ENCODE measurements at regions not wholly inside any gene's neighbourhood (a gene's known extent, or its start where the extent isn't known, plus 50 kb on each side); places are given as distances from the start of the nearest gene placed in this dataset.
A peak's percentile ranks its signal among the peaks of the same experiment; 100 is the strongest.
"Not testable (repeated sequence)": the region's sequence is repeated elsewhere in the genome, so short reads cannot be mapped to it uniquely, and the experiment has no call there.

GRCh38 chr1:5766996-5767395 lies 225.2 kb downstream of the NPHP4 start:
- not testable (repeated sequence) for H3K36me3 ChIP-seq (ENCODE audit: control insufficient read depth, insufficient read depth, low read length); H3K27me3 ChIP-seq (ENCODE audit: control insufficient read depth, insufficient read depth, low read length); H3K4me3 ChIP-seq (ENCODE audit: low read depth, low read length); H3K9me3 ChIP-seq (ENCODE audit: control insufficient read depth, insufficient read depth, low read length); H3K9ac ChIP-seq (ENCODE audit: low read depth, low read length)
- peak overlapping the region; percentile 53 for H3K27ac ChIP-seq (ENCODE audit: low read depth, low read length)
- H3K4me1 ChIP-seq (ENCODE audit: control insufficient read depth, insufficient read depth, low read length), result peaks cover 34% of the 10 kb centered on the region

GRCh38 chr1:5765997-5766913 lies 226.0 kb downstream of the NPHP4 start:
- H3K27ac ChIP-seq (ENCODE audit: low read depth, low read length), result peak overlapping the region; percentile 20
- H3K27me3 ChIP-seq (ENCODE audit: control insufficient read depth, insufficient read depth, low read length), result no peaks in the 10 kb centered on the region
- H3K36me3 ChIP-seq (ENCODE audit: control insufficient read depth, insufficient read depth, low read length), result no peaks in the 10 kb centered on the region
- H3K4me1 ChIP-seq (ENCODE audit: control insufficient read depth, insufficient read depth, low read length), result peaks cover 34% of the 10 kb centered on the region
- H3K9ac ChIP-seq (ENCODE audit: low read depth, low read length), result no peak overlapping the region
- H3K4me3 ChIP-seq (ENCODE audit: low read depth, low read length), result no peak overlapping the region
- H3K9me3 ChIP-seq (ENCODE audit: control insufficient read depth, insufficient read depth, low read length), result no peaks in the 10 kb centered on the region

- H3K4me1 ChIP-seq (ENCODE audit: control insufficient read depth, insufficient read depth, low read length), result peaks cover 34% of the 10 kb centered on the region
- H3K27me3 ChIP-seq (ENCODE audit: control insufficient read depth, insufficient read depth, low read length), result no peaks in the 10 kb centered on the region
- no peaks in the 10 kb centered on the region; the same call in 1 of the 2 replicates for H3K9me3 ChIP-seq (ENCODE audit: control insufficient read depth, insufficient read depth, low read length)
- H3K4me3 ChIP-seq (ENCODE audit: low read depth, low read length), result no peak overlapping the region
- no peaks in the 10 kb centered on the region for H3K36me3 ChIP-seq (ENCODE audit: control insufficient read depth, insufficient read depth, low read length)
- no peak overlapping the region for H3K27ac ChIP-seq (ENCODE audit: low read depth, low read length)
- H3K9ac ChIP-seq (ENCODE audit: low read depth, low read length), result no peak overlapping the region
These were observed 226.7 kb downstream of the NPHP4 start for GRCh38 chr1:5765483-5765882.

- H3K9me3 ChIP-seq (ENCODE audit: control insufficient read depth, insufficient read depth, low read length), result no peaks in the 10 kb centered on the region; the same call in 1 of the 2 replicates
- H3K27ac ChIP-seq (ENCODE audit: low read depth, low read length), result no peak overlapping the region
- no peaks in the 10 kb centered on the region for H3K27me3 ChIP-seq (ENCODE audit: control insufficient read depth, insufficient read depth, low read length)
- H3K9ac ChIP-seq (ENCODE audit: low read depth, low read length), result no peak overlapping the region
- no peak overlapping the region for H3K4me3 ChIP-seq (ENCODE audit: low read depth, low read length)
- no peaks in the 10 kb centered on the region for H3K36me3 ChIP-seq (ENCODE audit: control insufficient read depth, insufficient read depth, low read length)
- peaks cover 34% of the 10 kb centered on the region for H3K4me1 ChIP-seq (ENCODE audit: control insufficient read depth, insufficient read depth, low read length)
These were observed 227.3 kb downstream of the NPHP4 start for GRCh38 chr1:5764959-5765358.

GRCh38 chr1:5764464-5764863 lies 227.8 kb downstream of the NPHP4 start:
- no peak overlapping the region for H3K27ac ChIP-seq (ENCODE audit: low read depth, low read length)

GRCh38 chr1:5763696-5764370 lies 228.4 kb downstream of the NPHP4 start:
- H3K4me3 ChIP-seq (ENCODE audit: low read depth, low read length), result no peak overlapping the region
- H3K36me3 ChIP-seq (ENCODE audit: control insufficient read depth, insufficient read depth, low read length), result no peaks in the 10 kb centered on the region
- H3K9me3 ChIP-seq (ENCODE audit: control insufficient read depth, insufficient read depth, low read length), result no peaks in the 10 kb centered on the region; the same call in 1 of the 2 replicates
- H3K4me1 ChIP-seq (ENCODE audit: control insufficient read depth, insufficient read depth, low read length), result peaks cover 34% of the 10 kb centered on the region
- H3K27ac ChIP-seq (ENCODE audit: low read depth, low read length), result no peak overlapping the region
- no peak overlapping the region for H3K9ac ChIP-seq (ENCODE audit: low read depth, low read length)
- H3K27me3 ChIP-seq (ENCODE audit: control insufficient read depth, insufficient read depth, low read length), result no peaks in the 10 kb centered on the region

More at GRCh38 chr1:5764464-5764863, 227.8 kb downstream of the NPHP4 start:
- no peaks in the 10 kb centered on the region; the same call in 1 of the 2 replicates for H3K9me3 ChIP-seq (ENCODE audit: control insufficient read depth, insufficient read depth, low read length)
- no peak overlapping the region for H3K4me3 ChIP-seq (ENCODE audit: low read depth, low read length)
- peaks cover 34% of the 10 kb centered on the region for H3K4me1 ChIP-seq (ENCODE audit: control insufficient read depth, insufficient read depth, low read length)
- H3K27me3 ChIP-seq (ENCODE audit: control insufficient read depth, insufficient read depth, low read length), result no peaks in the 10 kb centered on the region
- no peak overlapping the region for H3K9ac ChIP-seq (ENCODE audit: low read depth, low read length)
- no peaks in the 10 kb centered on the region for H3K36me3 ChIP-seq (ENCODE audit: control insufficient read depth, insufficient read depth, low read length)

- no peaks in the 10 kb centered on the region; the same call in 1 of the 2 replicates for H3K9me3 ChIP-seq (ENCODE audit: control insufficient read depth, insufficient read depth, low read length)
- no peak overlapping the region for H3K4me3 ChIP-seq (ENCODE audit: low read depth, low read length)
- H3K9ac ChIP-seq (ENCODE audit: low read depth, low read length), result no peak overlapping the region
- H3K27ac ChIP-seq (ENCODE audit: low read depth, low read length), result no peak overlapping the region
- no peaks in the 10 kb centered on the region for H3K36me3 ChIP-seq (ENCODE audit: control insufficient read depth, insufficient read depth, low read length)
- no peaks in the 10 kb centered on the region for H3K27me3 ChIP-seq (ENCODE audit: control insufficient read depth, insufficient read depth, low read length)
- H3K4me1 ChIP-seq (ENCODE audit: control insufficient read depth, insufficient read depth, low read length), result no peaks in the 10 kb centered on the region
These were observed 233.2 kb downstream of the NPHP4 start for GRCh38 chr1:5758859-5759578.

- Histone ChIP-seq H3K4me3 (ENCODE audit: low read depth, low read length) (no peak overlapping the region), H3K4me1 (ENCODE audit: control insufficient read depth, insufficient read depth, low read length) (no peaks in the 10 kb centered on the region), H3K9me3 (ENCODE audit: control insufficient read depth, insufficient read depth, low read length) (no peaks in the 10 kb centered on the region; the same call in 1 of the 2 replicates), H3K27me3 (ENCODE audit: control insufficient read depth, insufficient read depth, low read length) (no peaks in the 10 kb centered on the region), H3K9ac (ENCODE audit: low read depth, low read length) (no peak overlapping the region), H3K36me3 (ENCODE audit: control insufficient read depth, insufficient read depth, low read length) (no peaks in the 10 kb centered on the region), H3K27ac (ENCODE audit: low read depth, low read length) (no peak overlapping the region)
These were observed 234.0 kb downstream of the NPHP4 start for GRCh38 chr1:5758000-5758858.

- H3K36me3 ChIP-seq (ENCODE audit: control insufficient read depth, insufficient read depth, low read length), result no peaks in the 10 kb centered on the region
- no peak overlapping the region for H3K4me3 ChIP-seq (ENCODE audit: low read depth, low read length)
- H3K27me3 ChIP-seq (ENCODE audit: control insufficient read depth, insufficient read depth, low read length), result no peaks in the 10 kb centered on the region
- H3K9me3 ChIP-seq (ENCODE audit: control insufficient read depth, insufficient read depth, low read length), result no peaks in the 10 kb centered on the region; the same call in 1 of the 2 replicates
- no peak overlapping the region for H3K27ac ChIP-seq (ENCODE audit: low read depth, low read length)
- H3K4me1 ChIP-seq (ENCODE audit: control insufficient read depth, insufficient read depth, low read length), result peaks cover 5% of the 10 kb centered on the region
- no peak overlapping the region for H3K9ac ChIP-seq (ENCODE audit: low read depth, low read length)
These were observed 234.9 kb downstream of the NPHP4 start for GRCh38 chr1:5757187-5757805.

Data from HUES48 (cell line).